A549 (cell line): ENCODE measurements at regions not wholly inside any gene's neighbourhood (a gene's known extent, or its start where the extent isn't known, plus 50 kb on each side); places are given as distances from the start of the nearest gene placed in this dataset.

Source experiments
- ATAC-seq, 2 experiments: fragments of 200-7000 bp in 1 of 2; fragments of >200 bp in 1 of 2; cut with Nextera tagmentation in 1 of 2; cut with Tn5 transposase in 1 of 2; 3 replicates each; pipeline versions ENCODE4 v1.8.0 to v1.9.1; 2018 to 2020; ENCODE audit warnings: mild to moderate bottlenecking in 1 of 2, moderate library complexity in 1 of 2
- CTCF ChIA-PET: fragments of 300-600 bp; sonication (Branson Sonifier 250); formaldehyde crosslinking; extraction: SDS; loops from one replicate; lab custom pipeline; 2021; ENCODE audit warnings: antibody characterized with exemption, inconsistent platforms; lab: Yijun Ruan, JAX
- POLR2A ChIA-PET: fragments of 350-600 bp; formaldehyde crosslinking; extraction: SDS; loops from one replicate; lab custom pipeline; 2021; ENCODE audit warnings: antibody characterized with exemption, inconsistent platforms; lab: Yijun Ruan, JAX
- DNase-seq, 2 experiments: peaks; one replicate each; pipeline versions ENCODE4 v3.0.0 to v3.0.0-alpha.2; 2011 to 2016; ENCODE audit warnings: low read depth in 1 of 2, low spot score in 1 of 2
- FAIRE-seq: peaks from 2 replicates; lab custom pipeline; 2011; peaks lifted over from hg19 to GRCh38; lab: Jason Lieb, UNC
- H3K27ac ChIP-seq, 2 experiments: fragments of >200 bp; sonication (Bioruptor Twin); formaldehyde crosslinking; 3 replicates each; pipeline ENCODE4 v1.5.1; 2016 to 2017
- H3K4me1 ChIP-seq: fragments of >200 bp; sonication (Bioruptor Twin); formaldehyde crosslinking; 3 replicates; pipeline ENCODE4 v1.6.1; 2016
- H3K4me2 ChIP-seq: fragments of >200 bp; sonication (Bioruptor Twin); formaldehyde crosslinking; 3 replicates; pipeline ENCODE4 v1.6.1; 2016
- H3K4me3 ChIP-seq: fragments of >200 bp; sonication (Bioruptor Twin); formaldehyde crosslinking; 3 replicates; pipeline ENCODE4 v1.5.1; 2016
- H3K9me3 ChIP-seq: fragments of >200 bp; sonication (Bioruptor Twin); formaldehyde crosslinking; 3 replicates; pipeline ENCODE4 v1.6.1; 2016
- BHLHE40 ChIP-seq: IDR thresholded peaks from 2 replicates; pipeline ENCODE4 v1.6.1; 2012; ENCODE audit warnings: low read depth, low read length, inconsistent platforms
- CBX2 ChIP-seq: fragments of 200-600 bp; sonication (generic); IDR thresholded peaks from 2 replicates; pipeline ENCODE4 v1.6.1; 2016; ENCODE audit warnings: low read depth, mild to moderate bottlenecking, borderline replicate concordance
- CBX8 ChIP-seq: fragments of 200-600 bp; sonication (generic); IDR thresholded peaks from 2 replicates; pipeline ENCODE4 v1.6.1; 2016
- CEBPB ChIP-seq, 2 experiments: fragments of >200 bp in 1 of 2; sonication (Bioruptor Twin) in 1 of 2; formaldehyde crosslinking in 1 of 2; IDR thresholded peaks; 2 replicates each; pipeline ENCODE4 v1.6.1; 2012 to 2016
- CHD2 ChIP-seq: fragments of 150-350 bp; IDR thresholded peaks from 2 replicates; pipeline ENCODE4 v1.6.1; 2014; ENCODE audit warnings: low read length; ENCODE audit not compliant: partially characterized antibody
- EHMT2 ChIP-seq: fragments of 200-600 bp; sonication (generic); IDR thresholded peaks from 2 replicates; pipeline ENCODE4 v1.6.1; 2016; ENCODE audit warnings: antibody characterized with exemption, low read depth, mild to moderate bottlenecking, moderate library complexity
- ESRRA ChIP-seq: fragments of 150-350 bp; IDR thresholded peaks from 2 replicates; pipeline ENCODE4 v1.6.1; 2014; ENCODE audit warnings: mild to moderate bottlenecking, low read length, borderline replicate concordance
- FOSL2 ChIP-seq, 2 experiments: fragments of 450-650 bp in 1 of 2; fragments of >200 bp in 1 of 2; sonication (Bioruptor Twin) in 1 of 2; formaldehyde crosslinking; IDR thresholded peaks; 2 replicates each; pipeline versions ENCODE4 v1.5.0 to v1.6.1; 2016 to 2020; ENCODE audit warnings: mild to moderate bottlenecking in 1 of 2, moderate library complexity in 1 of 2
- FOXS1 ChIP-seq: fragments of 250-450 bp; sonication (Bioruptor Pico); IDR thresholded peaks from 2 replicates; pipeline ENCODE4 v1.5.0; 2020; ENCODE audit warnings: mild to moderate bottlenecking, moderate library complexity
- GATA3 ChIP-seq: IDR thresholded peaks from 2 replicates; pipeline ENCODE4 v1.6.1; 2012; ENCODE audit warnings: borderline replicate concordance
- HDAC2 ChIP-seq: fragments of 200-600 bp; sonication (generic); IDR thresholded peaks from 2 replicates; pipeline ENCODE4 v1.6.1; 2016
- HEYL ChIP-seq: fragments of 250-450 bp; sonication (Bioruptor Pico); IDR thresholded peaks from 2 replicates; pipeline ENCODE4 v1.8.0; 2021; ENCODE audit warnings: mild to moderate bottlenecking, moderate library complexity
- HOXA7 ChIP-seq: fragments of 250-450 bp; sonication (Bioruptor Pico); IDR thresholded peaks from 2 replicates; pipeline ENCODE4 v1.5.0; 2020; ENCODE audit warnings: mild to moderate bottlenecking, moderate library complexity
- HOXB13 ChIP-seq: fragments of 250-450 bp; sonication (Bioruptor Pico); IDR thresholded peaks from 2 replicates; pipeline ENCODE4 v1.5.0; 2020; ENCODE audit warnings: low read depth, mild to moderate bottlenecking, moderate library complexity
- HOXB5 ChIP-seq: fragments of 250-450 bp; sonication (Bioruptor Pico); IDR thresholded peaks from 2 replicates; pipeline ENCODE4 v1.5.0; 2020; ENCODE audit warnings: mild to moderate bottlenecking, moderate library complexity
- JUN ChIP-seq, 2 experiments: fragments of >200 bp; sonication (Bioruptor Twin); formaldehyde crosslinking; IDR thresholded peaks; 2 replicates in 1 of 2; 3 replicates in 1 of 2; pipeline ENCODE4 v1.6.1; 2016 to 2017
- MYC ChIP-seq: IDR thresholded peaks from 2 replicates; pipeline ENCODE4 v1.6.1; 2012; ENCODE audit warnings: mild to moderate bottlenecking, inconsistent platforms, low read length, improper control_type of control experiment, borderline replicate concordance
- POLR2A ChIP-seq: IDR thresholded peaks from 2 replicates; pipeline ENCODE4 v1.6.1; 2012; ENCODE audit warnings: mild to moderate bottlenecking, low read length
- RCOR1 ChIP-seq: fragments of 150-350 bp; IDR thresholded peaks from 2 replicates; pipeline ENCODE4 v1.6.1; 2014; ENCODE audit warnings: antibody characterized with exemption, low read length, low read depth
- RNF2 ChIP-seq: fragments of 200-600 bp; sonication (generic); IDR thresholded peaks from 2 replicates; pipeline ENCODE4 v1.6.1; 2016; ENCODE audit warnings: low read depth, mild to moderate bottlenecking, antibody characterized with exemption, moderate library complexity, borderline replicate concordance
- SREBF2 ChIP-seq: fragments of 450-650 bp; IDR thresholded peaks from 2 replicates; pipeline ENCODE4 v1.6.1; 2014; ENCODE audit warnings: mild to moderate bottlenecking, moderate library complexity
- TFCP2L1 ChIP-seq: fragments of 250-450 bp; sonication (Bioruptor Pico); IDR thresholded peaks from 2 replicates; pipeline ENCODE4 v1.5.0; 2021; ENCODE audit warnings: mild to moderate bottlenecking
- TP53 ChIP-seq: fragments of 250-450 bp; sonication (Bioruptor Pico); IDR thresholded peaks from 2 replicates; pipeline ENCODE4 v1.5.0; 2021; ENCODE audit warnings: mild to moderate bottlenecking, moderate library complexity
- ZFP36 ChIP-seq: fragments of 450-650 bp; IDR thresholded peaks from 2 replicates; pipeline ENCODE4 v1.6.1; 2014; ENCODE audit warnings: borderline replicate concordance; ENCODE audit not compliant: partially characterized antibody
- WGBS: methylation state at CpG from one replicate; pipeline ENCODE4 v1.1.6; 2017; ENCODE audit errors: missing lambda C conversion rate; 5-methylcytosine and 5-hydroxymethylcytosine counted together
- TF ChIP-seq, protein P1 (sequence below): fragments of >200 bp; sonication (Bioruptor Twin); formaldehyde crosslinking; IDR thresholded peaks from 2 replicates; pipeline ENCODE4 v1.6.1; 2016
- TF ChIP-seq, protein P2 (sequence below): fragments of 250-450 bp; sonication (Bioruptor Pico); IDR thresholded peaks from 2 replicates; pipeline ENCODE4 v1.5.0; 2021; ENCODE audit warnings: mild to moderate bottlenecking, moderate library complexity, borderline replicate concordance
- TF ChIP-seq, protein P3 (sequence below): fragments of 250-450 bp; sonication (Bioruptor Pico); IDR thresholded peaks from 2 replicates; pipeline ENCODE4 v1.5.0; 2020; ENCODE audit warnings: low read depth, mild to moderate bottlenecking, moderate library complexity

DNA sequence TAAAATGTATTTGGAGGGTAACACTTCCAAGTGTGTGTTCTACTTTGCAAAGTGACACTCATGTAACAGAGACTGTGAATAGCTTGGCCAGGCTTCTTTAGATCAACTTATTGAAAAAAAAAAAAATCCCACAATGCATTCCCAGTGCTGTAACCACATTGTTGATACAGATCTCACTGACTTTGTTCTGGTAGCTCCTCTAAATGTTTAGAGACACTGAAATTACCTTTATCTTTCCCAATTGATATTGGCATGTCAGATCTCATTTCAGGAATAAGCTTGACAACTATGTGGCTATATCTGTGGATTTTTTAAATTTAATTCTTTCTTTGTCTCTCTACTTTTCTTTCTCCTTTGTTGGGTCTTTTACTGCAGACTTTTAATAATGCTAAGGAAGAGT is 1018.9 kb upstream of the PRMT6 start:
- ATAC-seq: no peak
- DNase-seq: no peak
- POLR2A ChIA-PET: no interaction called here
- Histone ChIP-seq H3K27ac (no peak overlapping the region), H3K4me3 (no peak overlapping the region), H3K4me2 (no peak overlapping the region), H3K9me3 (no peaks in the 10 kb centered on the region; the same call in 2 of the 3 replicates), H3K4me1 (no peaks in the 10 kb centered on the region)
- CTCF ChIA-PET: no interaction called here
- TF ChIP-seq HOXB13: no peak
- no peak for TF ChIP-seq CEBPB (IDR thresholded peaks at IDR 0.05)
- TF ChIP-seq JUN (IDR thresholded peaks at IDR 0.05): no peak
- TF ChIP-seq CBX2: no peak
- TF ChIP-seq, protein P1, sequence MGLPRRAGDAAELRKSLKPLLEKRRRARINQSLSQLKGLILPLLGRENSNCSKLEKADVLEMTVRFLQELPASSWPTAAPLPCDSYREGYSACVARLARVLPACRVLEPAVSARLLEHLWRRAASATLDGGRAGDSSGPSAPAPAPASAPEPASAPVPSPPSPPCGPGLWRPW: no peak
- no peak for TF ChIP-seq FOXS1 (CRISPR knock-in tag)
- no peak for TF ChIP-seq MYC
- no peak for TF ChIP-seq EHMT2
- TF ChIP-seq HOXA7 (CRISPR knock-in tag): no peak
- FAIRE-seq: no peak

DNA sequence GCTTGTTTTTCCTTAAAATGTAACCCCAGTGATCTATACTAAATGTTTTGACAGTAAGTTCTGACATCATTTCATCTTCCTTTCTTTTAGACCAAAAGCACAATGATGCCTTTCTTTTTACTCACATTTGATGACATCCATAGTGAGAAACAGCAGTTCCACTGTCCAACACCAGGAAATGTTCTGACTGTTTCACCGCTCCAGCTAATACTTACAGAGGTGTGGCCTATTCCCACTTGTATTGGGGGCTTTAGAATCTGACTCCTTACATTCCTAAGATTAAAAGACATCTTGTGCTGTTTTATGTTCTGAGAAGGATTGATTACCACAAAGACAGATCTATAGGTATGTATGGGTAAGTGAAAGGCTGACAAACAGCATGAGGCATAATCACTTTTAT is 1018.2 kb upstream of the PRMT6 start:
- no peak for ATAC-seq
- TF ChIP-seq HEYL (CRISPR knock-in tag) (no peak), ESRRA (no peak), RCOR1 (no peak), RNF2 (no peak), HOXA7 (CRISPR knock-in tag) (no peak), ZFP36 (no peak), HDAC2 (no peak)
- TF ChIP-seq, protein P1: no peak
- TF ChIP-seq, protein P2, sequence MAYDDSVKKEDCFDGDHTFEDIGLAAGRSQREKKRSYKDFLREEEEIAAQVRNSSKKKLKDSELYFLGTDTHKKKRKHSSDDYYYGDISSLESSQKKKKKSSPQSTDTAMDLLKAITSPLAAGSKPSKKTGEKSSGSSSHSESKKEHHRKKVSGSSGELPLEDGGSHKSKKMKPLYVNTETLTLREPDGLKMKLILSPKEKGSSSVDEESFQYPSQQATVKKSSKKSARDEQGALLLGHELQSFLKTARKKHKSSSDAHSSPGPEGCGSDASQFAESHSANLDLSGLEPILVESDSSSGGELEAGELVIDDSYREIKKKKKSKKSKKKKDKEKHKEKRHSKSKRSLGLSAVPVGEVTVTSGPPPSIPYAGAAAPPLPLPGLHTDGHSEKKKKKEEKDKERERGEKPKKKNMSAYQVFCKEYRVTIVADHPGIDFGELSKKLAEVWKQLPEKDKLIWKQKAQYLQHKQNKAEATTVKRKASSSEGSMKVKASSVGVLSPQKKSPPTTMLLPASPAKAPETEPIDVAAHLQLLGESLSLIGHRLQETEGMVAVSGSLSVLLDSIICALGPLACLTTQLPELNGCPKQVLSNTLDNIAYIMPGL: no peak
- TF ChIP-seq, protein P3, sequence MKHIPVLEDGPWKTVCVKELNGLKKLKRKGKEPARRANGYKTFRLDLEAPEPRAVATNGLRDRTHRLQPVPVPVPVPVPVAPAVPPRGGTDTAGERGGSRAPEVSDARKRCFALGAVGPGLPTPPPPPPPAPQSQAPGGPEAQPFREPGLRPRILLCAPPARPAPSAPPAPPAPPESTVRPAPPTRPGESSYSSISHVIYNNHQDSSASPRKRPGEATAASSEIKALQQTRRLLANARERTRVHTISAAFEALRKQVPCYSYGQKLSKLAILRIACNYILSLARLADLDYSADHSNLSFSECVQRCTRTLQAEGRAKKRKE (CRISPR knock-in tag): no peak
- TF ChIP-seq, all 56 proteins: peak for 0
- no peaks in the 10 kb centered on the region; the same call in 2 of the 3 replicates for H3K9me3 ChIP-seq
- H3K4me1 ChIP-seq: no peaks in the 10 kb centered on the region
- no peak overlapping the region for H3K27ac ChIP-seq
- no peak overlapping the region for H3K4me2 ChIP-seq
- 53% methylated on average over 1 of the region's 1 CpG for WGBS
- no peak overlapping the region for H3K4me3 ChIP-seq
- ChIA-PET CTCF (no interaction called here), POLR2A (no interaction called here)
- no peak for FAIRE-seq
- DNase-seq: no peak

DNA sequence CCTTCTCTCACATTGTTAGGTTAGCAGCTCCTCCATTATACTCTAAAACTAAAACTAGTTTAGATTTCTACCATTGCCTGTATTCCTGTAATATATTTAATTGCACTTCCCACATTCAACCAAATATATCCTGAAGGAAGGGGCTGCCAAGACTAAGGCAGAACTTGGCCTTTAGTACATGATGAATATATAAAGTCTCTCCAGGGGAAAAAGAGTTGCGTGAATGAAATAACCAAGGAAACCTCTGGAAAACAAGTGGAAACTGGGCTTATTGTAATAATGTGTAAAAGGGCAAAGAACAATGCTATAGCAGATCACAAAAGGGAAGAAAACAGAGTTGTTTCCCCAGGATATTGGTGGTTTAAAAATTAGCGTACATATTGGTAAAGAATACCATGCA is 1012.5 kb upstream of the PRMT6 start:
- H3K27ac ChIP-seq: no peak overlapping the region
- no peak overlapping the region for H3K4me3 ChIP-seq
- no peaks in the 10 kb centered on the region for H3K4me1 ChIP-seq
- TF ChIP-seq CBX8: no peak
- no peak for TF ChIP-seq CHD2
- no peak for TF ChIP-seq RNF2
- TF ChIP-seq, protein P2: no peak
- TF ChIP-seq TP53 (CRISPR knock-in tag): no peak
- TF ChIP-seq TFCP2L1 (CRISPR knock-in tag): no peak
- no peak for TF ChIP-seq SREBF2
- TF ChIP-seq HOXB5 (CRISPR knock-in tag): no peak
- TF ChIP-seq EHMT2: no peak
- TF ChIP-seq GATA3: no peak
- TF ChIP-seq FOSL2 (IDR thresholded peaks at IDR 0.05): no peak
- no peak for TF ChIP-seq FOSL2 (CRISPR knock-in tag; IDR thresholded peaks at IDR 0.05)
- no peak for TF ChIP-seq BHLHE40
- no peak for TF ChIP-seq POLR2A
- TF ChIP-seq JUN (IDR thresholded peaks at IDR 0.05): no peak
- no peak for TF ChIP-seq MYC
- TF ChIP-seq FOXS1 (CRISPR knock-in tag): no peak
- TF ChIP-seq, all 56 proteins: peak for 0
- Histone ChIP-seq H3K9me3 (no peaks in the 10 kb centered on the region; the same call in 2 of the 3 replicates), H3K4me2 (no peak overlapping the region)
- FAIRE-seq (no peak), ATAC-seq (no peak), DNase-seq (no peak)
- POLR2A ChIA-PET: no interaction called here
- CTCF ChIA-PET: no interaction called here
- 31% methylated on average over 2 of the region's 2 CpGs for WGBS
